GM19467 (cell line): ENCODE measurements at regions not wholly inside any gene's neighbourhood (a gene's known extent, or its start where the extent isn't known, plus 50 kb on each side); places are given as distances from the start of the nearest gene placed in this dataset.

Experiments used
- ATAC-seq: cut with Tn5 transposase; IDR thresholded peaks from one replicate; pipeline ENCODE4 v1.9.1; 2021; ENCODE audit warnings: mild to moderate bottlenecking, moderate library complexity; ENCODE audit not compliant: unreplicated experiment

DNA sequence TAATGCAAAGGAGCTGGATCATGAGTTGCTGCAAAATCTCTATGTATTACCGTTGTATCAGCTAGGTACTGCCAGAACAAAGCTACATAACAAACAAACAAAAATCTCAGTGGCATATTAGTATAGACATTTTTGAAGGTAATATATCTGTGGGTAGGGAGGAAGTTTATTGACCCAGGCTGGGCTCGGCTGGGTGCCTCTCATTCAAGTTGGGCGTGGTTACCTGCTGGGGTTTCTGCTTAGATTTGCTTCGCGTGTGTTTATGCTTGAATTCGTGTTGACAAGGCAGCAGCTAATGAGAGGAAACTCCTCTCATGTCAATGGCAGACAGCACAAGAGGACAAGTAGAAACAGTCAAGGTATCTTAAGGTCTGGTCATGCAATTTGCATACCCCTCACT, 520.7 kb downstream of the SOX5 start:
- ATAC-seq = no peak

DNA sequence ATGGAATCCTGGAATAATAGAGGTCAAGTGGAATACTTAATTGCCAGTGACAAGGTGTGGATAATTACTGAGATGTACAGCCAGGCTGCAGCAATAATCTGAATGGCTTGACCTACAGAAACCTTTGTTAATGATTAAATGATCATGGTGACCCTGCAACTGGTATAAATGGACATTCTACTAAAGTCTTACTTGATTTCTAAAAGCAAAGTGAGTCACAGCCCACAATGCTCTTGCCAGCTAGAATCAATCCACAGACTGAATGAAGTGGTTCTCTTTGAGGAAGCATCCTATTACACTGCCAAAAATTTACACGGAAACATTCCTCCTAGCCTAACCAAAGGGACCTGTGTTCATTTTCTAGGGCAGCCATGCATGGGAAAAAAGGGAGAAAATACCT, 518.5 kb downstream of the SOX5 start:
- no peak for ATAC-seq

DNA sequence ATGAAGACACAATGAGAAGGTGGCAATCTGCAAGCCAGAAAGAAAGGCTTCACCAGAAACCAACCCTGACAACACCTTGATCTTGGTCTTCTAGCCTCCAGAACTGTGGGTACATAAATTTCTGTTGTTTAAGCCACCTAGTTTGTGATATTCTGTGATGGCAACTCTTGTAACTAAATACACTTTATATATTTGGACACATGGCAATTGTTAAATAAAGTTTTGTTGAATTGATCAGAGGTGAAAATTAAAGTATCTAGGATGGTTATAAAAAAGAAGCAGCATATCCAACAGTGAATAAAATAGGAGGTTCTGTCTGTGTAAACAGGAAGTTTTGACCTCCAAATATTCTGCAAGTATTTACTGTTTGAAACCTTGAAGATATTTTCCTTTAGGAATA, 516.3 kb downstream of the SOX5 start:
- ATAC-seq = no peak

DNA sequence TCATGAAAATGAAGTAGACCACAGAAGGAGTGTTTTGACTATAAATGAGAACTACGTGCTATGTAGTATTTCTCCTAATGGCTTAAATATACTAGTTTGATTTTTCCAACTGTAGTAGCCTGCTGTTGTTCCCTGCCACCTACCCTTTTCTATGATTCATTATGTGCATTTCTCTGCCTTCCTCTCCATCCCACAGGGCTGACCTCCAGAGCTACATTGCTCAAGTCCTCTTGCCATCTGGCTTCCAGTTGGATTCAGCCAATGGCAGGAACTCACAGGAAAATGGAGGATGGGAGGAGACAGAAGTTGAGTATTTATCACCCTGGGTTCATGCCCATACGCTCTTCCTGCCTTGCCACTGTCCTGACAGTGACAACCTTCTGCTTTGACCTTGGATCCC, 515.3 kb downstream of the SOX5 start:
- ATAC-seq = no peak

DNA sequence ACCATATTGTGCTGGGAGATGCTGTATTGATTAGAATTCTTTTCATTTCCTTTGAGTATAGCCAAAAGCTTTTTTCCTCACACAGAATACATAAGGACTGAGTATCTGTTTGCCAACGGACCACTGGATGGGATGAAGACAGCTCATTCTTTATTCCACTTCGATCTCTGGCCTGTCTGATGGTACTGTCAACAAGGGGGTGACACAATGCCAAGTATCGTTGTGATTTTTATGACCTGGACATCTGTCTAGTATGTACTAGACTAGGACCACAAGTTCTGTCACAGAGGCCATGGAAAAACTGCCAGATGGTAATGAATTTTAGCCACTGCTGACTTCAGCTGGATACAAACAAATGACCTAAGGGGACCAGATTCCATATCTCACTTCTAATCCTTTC, 502.7 kb downstream of the SOX5 start:
- no peak for ATAC-seq

DNA sequence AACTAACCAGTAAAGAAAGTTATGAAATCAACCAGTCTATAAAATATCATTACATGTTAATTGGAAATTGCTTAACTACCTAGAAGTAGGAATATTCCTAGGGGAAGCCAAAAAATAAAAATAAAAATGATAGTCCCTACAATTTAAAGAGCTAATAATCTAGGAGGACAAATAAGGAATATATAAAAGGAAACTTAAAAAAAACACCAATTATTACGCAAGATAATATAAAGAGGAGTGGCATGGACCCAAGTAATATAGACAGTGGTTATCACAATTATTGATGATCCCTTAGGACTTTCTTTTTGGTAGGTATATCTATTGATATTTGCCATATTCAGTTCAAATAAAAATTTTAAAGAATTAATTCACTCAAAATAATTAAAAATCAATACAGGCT, 498.7 kb downstream of the SOX5 start:
- no peak for ATAC-seq

DNA sequence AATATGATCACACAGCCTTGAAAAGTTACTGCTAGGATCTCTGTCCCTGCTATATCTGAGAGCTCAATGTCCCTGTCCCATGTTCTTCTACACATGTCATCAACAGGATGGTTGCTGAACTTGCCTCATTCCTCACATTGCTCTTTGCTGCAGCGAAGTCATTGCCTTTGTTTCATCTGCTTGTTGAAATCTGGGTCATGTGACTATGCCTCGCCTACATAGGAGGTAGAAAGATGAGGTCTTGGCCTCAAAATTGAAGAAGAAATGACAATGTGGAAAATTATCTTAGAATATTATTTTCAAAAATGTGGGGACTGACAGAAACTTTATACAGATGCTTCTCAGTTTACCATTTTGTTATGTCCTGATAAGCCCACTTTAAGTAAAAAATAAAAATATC, 494.2 kb downstream of the SOX5 start:
- ATAC-seq = no peak

DNA sequence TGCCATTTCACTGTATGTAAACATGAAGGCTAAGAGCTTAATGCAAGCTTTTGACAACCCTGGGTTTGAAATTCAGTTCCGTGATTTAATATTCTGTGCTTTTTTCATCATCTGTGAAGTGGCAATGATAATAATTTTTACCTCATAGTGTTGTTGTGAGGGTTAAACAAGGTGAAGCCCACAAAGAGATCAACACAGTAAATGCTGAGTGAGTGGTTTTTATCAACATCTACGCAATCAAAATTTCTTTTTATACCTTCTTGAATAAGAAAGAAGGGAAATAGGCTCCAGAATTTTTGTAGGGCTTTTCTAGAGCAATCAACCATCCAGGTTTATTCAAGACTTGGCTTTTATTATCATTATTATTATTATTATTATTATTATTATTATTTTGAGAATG, 490.8 kb downstream of the SOX5 start:
- no peak for ATAC-seq

DNA sequence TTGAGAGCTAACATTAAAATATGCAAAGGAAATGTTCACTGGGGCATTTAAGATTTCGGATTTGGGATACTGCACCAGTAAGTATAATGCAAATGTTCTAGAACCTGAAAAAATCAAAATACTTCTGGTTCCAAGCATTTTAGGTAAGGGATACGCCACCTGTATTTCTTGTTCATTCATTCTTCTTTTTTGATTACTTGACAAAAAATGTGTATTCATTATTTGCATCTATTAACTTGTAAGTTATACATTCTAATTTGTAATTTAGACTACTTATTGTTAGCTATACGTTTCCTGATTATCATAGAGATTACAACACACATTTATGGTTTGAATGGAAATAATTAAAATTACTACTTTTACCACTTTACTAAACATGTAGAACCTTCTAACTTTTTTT, 486.9 kb downstream of the SOX5 start:
- no peak for ATAC-seq

DNA sequence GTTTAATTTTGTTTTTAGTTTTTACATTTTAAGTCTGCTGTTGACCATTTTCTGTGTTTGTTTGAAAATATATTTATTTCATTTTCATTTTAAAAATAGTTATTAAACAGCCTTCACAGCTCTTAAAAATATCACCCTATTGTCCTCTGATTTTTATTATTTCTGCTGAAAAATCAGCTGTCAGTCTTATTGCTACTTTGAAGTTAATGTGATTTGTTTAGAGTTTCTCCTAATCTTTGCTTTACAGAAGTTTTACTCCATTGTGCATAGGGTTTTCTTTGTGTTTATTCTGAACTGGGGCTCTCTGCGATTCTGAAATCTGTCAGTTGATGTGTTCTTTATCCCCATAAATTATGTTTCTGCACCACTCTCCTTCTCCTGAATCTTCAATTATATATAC, 486.3 kb downstream of the SOX5 start:
- no peak for ATAC-seq

DNA sequence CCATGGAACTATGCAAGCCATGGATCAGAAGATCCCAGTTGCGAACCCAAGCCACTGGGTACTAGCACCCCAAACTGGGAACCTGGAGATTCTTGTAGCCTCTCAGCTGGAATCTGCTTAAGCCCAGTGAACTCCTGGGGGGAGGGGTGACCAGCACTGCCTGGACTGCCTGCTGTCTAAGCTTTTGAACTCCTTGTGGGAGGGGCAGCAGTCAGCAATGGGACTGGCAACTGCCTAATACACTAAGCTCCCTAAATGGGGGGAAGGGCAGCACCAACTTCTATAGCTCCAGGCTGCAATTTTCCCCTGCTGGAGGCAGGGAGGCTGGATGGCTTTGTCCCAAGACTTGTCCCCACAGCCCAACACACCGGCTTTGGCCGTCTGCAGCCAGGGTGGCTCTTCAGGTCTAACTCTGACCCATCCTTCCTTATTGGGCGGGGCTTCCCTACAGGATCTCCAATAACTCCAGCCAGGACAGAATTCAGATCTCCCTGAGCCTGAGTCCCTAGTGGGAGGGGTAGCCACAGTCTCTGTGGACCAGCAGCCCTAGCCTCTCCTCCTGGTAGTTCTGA, 485.1 kb downstream of the SOX5 start:
- no peak for ATAC-seq

DNA sequence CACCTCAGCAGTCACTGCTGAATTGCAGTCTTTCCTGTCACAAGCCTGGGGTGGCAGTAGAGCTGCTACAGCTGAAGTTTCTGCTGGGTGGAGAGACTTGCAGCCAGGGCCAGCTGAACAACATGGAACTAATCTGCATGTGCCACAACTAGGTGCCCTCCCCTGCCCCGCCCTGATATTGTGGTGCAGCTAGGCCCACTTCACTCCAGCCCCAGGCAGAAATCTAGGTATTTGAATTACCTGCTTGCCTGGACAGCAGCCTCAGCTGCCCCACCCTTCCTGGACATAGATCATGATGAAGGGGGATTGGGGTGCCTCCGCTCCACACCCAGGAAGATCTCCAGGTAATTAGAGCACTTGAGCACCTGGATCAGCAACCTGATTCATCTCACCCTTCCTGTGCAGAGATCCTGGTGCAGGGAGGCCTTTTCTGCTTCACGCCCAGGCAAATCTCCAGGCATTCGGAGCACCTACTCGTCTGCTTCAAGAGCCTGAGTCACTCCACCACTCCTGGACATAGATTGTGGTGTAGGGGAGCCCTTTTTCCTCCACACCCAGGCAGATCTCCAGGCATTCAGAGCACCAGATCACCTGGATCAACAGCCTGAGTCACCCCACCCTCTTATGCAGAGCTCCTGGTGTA, 477.0 kb downstream of the SOX5 start:
- no peak for ATAC-seq

DNA sequence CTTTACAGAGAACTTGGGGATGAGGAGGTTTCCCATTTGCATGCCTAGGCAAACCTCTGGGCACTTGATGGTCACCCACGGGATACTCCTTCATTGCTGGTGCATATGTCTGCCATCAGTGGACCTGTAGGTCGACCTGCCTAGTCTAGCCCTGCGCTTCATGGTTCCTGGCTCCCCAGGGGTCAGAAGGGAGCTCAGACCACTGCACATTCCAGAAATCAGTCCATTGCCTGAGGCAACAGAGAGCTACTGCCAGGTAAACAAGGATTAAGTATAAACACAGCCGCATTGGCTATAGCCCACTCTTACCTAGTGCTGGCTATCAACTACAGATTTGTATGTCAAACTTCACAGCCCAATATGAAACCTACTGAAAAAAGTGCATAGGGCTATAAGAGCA, 476.4 kb downstream of the SOX5 start:
- ATAC-seq = no peak

DNA sequence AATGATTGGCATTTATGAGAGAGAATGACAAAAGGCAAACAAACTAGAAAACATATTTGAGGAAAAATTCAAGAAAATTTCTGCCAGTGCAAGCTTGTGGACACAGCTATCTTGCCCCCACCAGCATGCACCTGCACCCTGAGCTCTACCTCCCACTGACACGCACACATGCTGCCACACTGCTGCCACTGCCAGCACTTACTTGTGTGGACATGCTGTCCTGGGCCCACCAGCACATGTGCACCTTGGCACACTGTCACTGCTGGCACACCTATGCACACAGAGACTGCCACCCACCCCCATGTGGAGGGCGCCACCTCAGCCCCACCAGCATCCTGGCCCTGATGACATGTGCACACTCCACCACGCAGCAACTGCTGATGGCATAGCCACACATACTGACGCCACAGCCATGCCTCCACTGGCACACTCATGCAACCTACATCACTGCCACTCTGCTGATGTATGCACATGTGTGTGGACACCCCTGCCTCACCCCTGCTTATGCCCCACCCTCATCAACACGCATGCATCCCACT, 475.0 kb downstream of the SOX5 start:
- no peak for ATAC-seq
